Astrocyte (in vitro differentiated cells and primary cell): ENCODE measurements at regions not wholly inside any gene's neighbourhood (a gene's known extent, or its start where the extent isn't known, plus 50 kb on each side); places are given as distances from the start of the nearest gene placed in this dataset.
"Not testable (repeated sequence)": the region's sequence is repeated elsewhere in the genome, so short reads cannot be mapped to it uniquely, and the experiment has no call there.

Source experiments
- DNase-seq: peaks from one replicate; pipeline ENCODE4 v3.0.0-alpha.2; 2010; ENCODE audit warnings: low read depth
- FAIRE-seq: peaks from 2 replicates; lab custom pipeline; 2011; peaks lifted over from hg19 to GRCh38; lab: Jason Lieb, UNC
- H2AFZ ChIP-seq: 2 replicates; pipeline ENCODE4 v1.6.0; 2012; ENCODE audit warnings: low read depth, low read length, inconsistent platforms
- H3K27ac ChIP-seq: 2 replicates; pipeline ENCODE4 v1.5.1; 2011; ENCODE audit warnings: low read depth, low read length, inconsistent platforms
- H3K27me3 ChIP-seq: 2 replicates; pipeline ENCODE4 v1.6.0; 2011; ENCODE audit warnings: low read length, inconsistent platforms; ENCODE audit not compliant: insufficient read depth
- H3K36me3 ChIP-seq: 2 replicates; pipeline ENCODE4 v1.5.1; 2011; ENCODE audit warnings: low read length, inconsistent platforms; ENCODE audit not compliant: insufficient read depth
- H3K4me1 ChIP-seq: 2 replicates; pipeline ENCODE4 v1.5.1; 2011; ENCODE audit warnings: low read length, inconsistent platforms; ENCODE audit not compliant: insufficient read depth
- H3K4me2 ChIP-seq: 2 replicates; pipeline ENCODE4 v1.6.0; 2012; ENCODE audit warnings: low read length, inconsistent platforms
- H3K4me3 ChIP-seq: 2 replicates; pipeline ENCODE4 v1.5.1; 2011; ENCODE audit warnings: low read depth, mild to moderate bottlenecking, low read length, inconsistent platforms; ENCODE audit not compliant: insufficient read depth
- H3K79me2 ChIP-seq: 2 replicates; pipeline ENCODE4 v1.6.0; 2012; ENCODE audit warnings: mild to moderate bottlenecking, low read length, inconsistent platforms; ENCODE audit not compliant: insufficient read depth
- H3K9ac ChIP-seq: 2 replicates; pipeline ENCODE4 v1.6.0; 2012; ENCODE audit warnings: mild to moderate bottlenecking, low read length, inconsistent platforms
- H3K9me3 ChIP-seq: 2 replicates; pipeline ENCODE4 v1.5.1; 2012; ENCODE audit warnings: low read depth, mild to moderate bottlenecking, low read length, inconsistent platforms; ENCODE audit not compliant: insufficient read depth
- H4K20me1 ChIP-seq: 2 replicates; pipeline ENCODE4 v1.6.0; 2012; ENCODE audit warnings: low read length, inconsistent platforms; ENCODE audit not compliant: insufficient read depth
- H3K27ac Mint-ChIP-seq: one replicate; pipeline ENCODE4 v1.8.0; 2021; ENCODE audit warnings: mild to moderate bottlenecking, mixed read lengths; ENCODE audit not compliant: unreplicated experiment
- H3K27me3 Mint-ChIP-seq: one replicate; pipeline ENCODE4 v1.8.0; 2021; ENCODE audit warnings: low read depth, mixed read lengths; ENCODE audit not compliant: unreplicated experiment
- H3K36me3 Mint-ChIP-seq: one replicate; pipeline ENCODE4 v1.8.0; 2021; ENCODE audit warnings: low read depth, mixed read lengths; ENCODE audit not compliant: unreplicated experiment
- H3K4me1 Mint-ChIP-seq: one replicate; pipeline ENCODE4 v1.8.0; 2021; ENCODE audit warnings: low read depth, mixed read lengths; ENCODE audit not compliant: unreplicated experiment
- H3K4me3 Mint-ChIP-seq: one replicate; pipeline ENCODE4 v1.8.0; 2021; ENCODE audit warnings: mild to moderate bottlenecking, moderate library complexity, mixed read lengths; ENCODE audit not compliant: unreplicated experiment
- H3K9me3 Mint-ChIP-seq: one replicate; pipeline ENCODE4 v1.8.0; 2021; ENCODE audit warnings: mild to moderate bottlenecking, mixed read lengths; ENCODE audit not compliant: unreplicated experiment
- CTCF ChIP-seq: IDR thresholded peaks from 2 replicates; pipeline ENCODE4 v1.5.1; 2011; ENCODE audit warnings: low read depth, mild to moderate bottlenecking, inconsistent platforms, low read length, moderate library complexity; ENCODE audit not compliant: insufficient read depth
- EZH2 ChIP-seq: IDR thresholded peaks from 2 replicates; pipeline ENCODE4 v1.6.1; 2012; ENCODE audit warnings: mild to moderate bottlenecking, low read length, inconsistent platforms; ENCODE audit not compliant: insufficient read depth

- H3K27ac Mint-ChIP-seq = no peak overlapping the region
- H3K4me1 Mint-ChIP-seq = peaks cover 3% of the 10 kb centered on the region
- H3K9me3 Mint-ChIP-seq = no peaks in the 10 kb centered on the region
- TF ChIP-seq CTCF (no peak), EZH2 (no peak)
- Histone ChIP-seq H3K9ac (no peak overlapping the region), H3K79me2 (no peaks in the 10 kb centered on the region), H3K4me2 (no peak overlapping the region), H3K27ac (no peak overlapping the region), H4K20me1 (no peaks in the 10 kb centered on the region), H3K36me3 (no peaks in the 10 kb centered on the region), H3K4me1 (no peaks in the 10 kb centered on the region), H2AFZ (no peak overlapping the region), H3K9me3 (no peaks in the 10 kb centered on the region), H3K4me3 (no peak overlapping the region), H3K27me3 (no peaks in the 10 kb centered on the region)
- no peaks in the 10 kb centered on the region for H3K36me3 Mint-ChIP-seq
- no peak overlapping the region for H3K4me3 Mint-ChIP-seq
- DNase-seq (peak; percentile 42), FAIRE-seq (no peak)
- H3K27me3 Mint-ChIP-seq = no peaks in the 10 kb centered on the region
Measured at GRCh38 chr2:52260904-52261303, 1229.0 kb upstream of the NRXN1 start.

GRCh38 chr2:52258967-52259366 lies 1227.0 kb upstream of the NRXN1 start:
- not testable (repeated sequence) for H2AFZ ChIP-seq, H3K9me3 Mint-ChIP-seq, H3K4me3 ChIP-seq

GRCh38 chr2:52258038-52258437 lies 1226.1 kb upstream of the NRXN1 start:
- TF ChIP-seq EZH2 (no peak), CTCF (no peak)
- H3K36me3 ChIP-seq = no peaks in the 10 kb centered on the region
- H3K4me1 Mint-ChIP-seq = no peaks in the 10 kb centered on the region
- no peak overlapping the region for H3K9ac ChIP-seq
- DNase-seq (no peak), FAIRE-seq (no peak)
- no peaks in the 10 kb centered on the region for H3K27me3 ChIP-seq
- H3K27ac Mint-ChIP-seq = no peak overlapping the region
- no peak overlapping the region for H3K27ac ChIP-seq
- H3K9me3 Mint-ChIP-seq = no peaks in the 10 kb centered on the region
- no peaks in the 10 kb centered on the region for H3K27me3 Mint-ChIP-seq
- H2AFZ ChIP-seq = no peak overlapping the region
- H3K4me3 ChIP-seq = no peak overlapping the region
- H3K4me2 ChIP-seq = no peak overlapping the region
- no peaks in the 10 kb centered on the region for H3K36me3 Mint-ChIP-seq
- H3K79me2 ChIP-seq = no peaks in the 10 kb centered on the region
- H3K9me3 ChIP-seq = no peaks in the 10 kb centered on the region
- H3K4me3 Mint-ChIP-seq = no peak overlapping the region
- H3K4me1 ChIP-seq = no peaks in the 10 kb centered on the region
- no peaks in the 10 kb centered on the region for H4K20me1 ChIP-seq

More at GRCh38 chr2:52258967-52259366, 1227.0 kb upstream of the NRXN1 start:
- not testable (repeated sequence) for H3K4me3 Mint-ChIP-seq, H3K27ac Mint-ChIP-seq, H4K20me1 ChIP-seq, H3K4me1 Mint-ChIP-seq, H3K27me3 ChIP-seq, H3K9ac ChIP-seq, FAIRE-seq, H3K36me3 ChIP-seq, H3K27me3 Mint-ChIP-seq, H3K4me2 ChIP-seq, H3K4me1 ChIP-seq, DNase-seq, H3K36me3 Mint-ChIP-seq, H3K79me2 ChIP-seq, H3K9me3 ChIP-seq, H3K27ac ChIP-seq
